HL-60 (cell line): ENCODE measurements at regions not wholly inside any gene's neighbourhood (a gene's known extent, or its start where the extent isn't known, plus 50 kb on each side); places are given as distances from the start of the nearest gene placed in this dataset.

Source experiments
- DNase-seq, 2 experiments: peaks; one replicate each; pipeline ENCODE4 v3.0.0-alpha.2; 2010 to 2020; ENCODE audit warnings: low read depth in 1 of 2, low spot score in 1 of 2
- H3K27ac ChIP-seq: fragments of 250-450 bp; sonication (Bioruptor Pico); replicated peaks from 2 replicates; pipeline ENCODE4 v1.5.1; 2020; ENCODE audit warnings: mild to moderate bottlenecking, moderate library complexity
- H3K27me3 ChIP-seq: fragments of 250-450 bp; sonication (Bioruptor Pico); 2 replicates; pipeline ENCODE4 v1.5.1; 2021; ENCODE audit warnings: mild to moderate bottlenecking, moderate library complexity; ENCODE audit not compliant: insufficient read depth, poor library complexity, severe bottlenecking
- H3K4me3 ChIP-seq: replicated peaks from 2 replicates; pipeline ENCODE4 v1.5.1; 2011; ENCODE audit warnings: mild to moderate bottlenecking, control low read depth, low read length; ENCODE audit not compliant: insufficient read depth
- GABPA ChIP-seq: IDR thresholded peaks from 2 replicates; pipeline ENCODE4 v1.6.1; 2012; ENCODE audit warnings: low read depth
- POLR2AphosphoS5 ChIP-seq: IDR thresholded peaks from 2 replicates; pipeline ENCODE4 v1.6.1; 2012; ENCODE audit warnings: low read depth
- SPI1 ChIP-seq: IDR thresholded peaks from 2 replicates; pipeline ENCODE4 v1.6.1; 2012; ENCODE audit warnings: low read depth, mild to moderate bottlenecking, borderline replicate concordance
- TF ChIP-seq, protein P1 (sequence below): IDR thresholded peaks from one replicate; pipeline ENCODE4 v1.5.1; 2011; ENCODE audit warnings: low read length, control low read depth, inconsistent platforms; ENCODE audit not compliant: insufficient read depth
- TF ChIP-seq, protein P2 (sequence below): IDR thresholded peaks from 2 replicates; pipeline ENCODE4 v1.6.1; 2012; ENCODE audit warnings: low read depth; ENCODE audit not compliant: insufficient replicate concordance

DNA sequence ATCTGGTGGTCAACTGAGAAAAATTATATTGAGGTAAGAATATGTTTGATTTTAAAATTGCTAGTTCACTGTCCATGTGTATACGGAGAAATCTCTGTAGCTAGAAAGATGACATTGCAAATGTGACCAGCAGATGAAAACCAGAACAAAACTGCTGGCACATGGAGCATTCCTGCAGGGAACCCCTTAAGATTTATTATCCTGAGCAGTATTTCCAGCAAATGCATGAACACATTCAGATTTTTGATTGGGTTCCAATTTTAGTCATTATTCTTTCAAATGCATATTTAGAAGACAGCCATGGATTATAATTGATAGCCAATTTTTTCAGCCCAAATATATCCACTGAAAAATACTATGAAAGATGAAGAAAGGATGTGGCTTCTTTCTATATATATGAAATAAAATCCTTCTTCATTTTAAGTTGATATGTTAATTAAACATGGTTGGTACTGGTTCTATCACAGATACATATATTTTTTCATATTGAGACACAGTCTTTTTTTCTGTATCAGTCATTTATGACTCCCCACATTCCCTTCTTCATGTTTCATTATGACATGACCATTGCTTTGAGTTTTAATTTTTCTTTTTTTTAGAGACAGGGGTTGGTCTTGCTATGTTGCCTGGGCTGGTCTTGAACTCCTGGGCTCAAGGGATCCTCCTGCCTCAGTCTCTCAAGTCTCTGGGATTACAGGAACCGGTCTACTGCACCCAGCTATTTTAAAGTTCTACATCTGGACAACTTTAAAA is 376.5 kb downstream of the KLF12 start:
- no peak for DNase-seq
- Histone ChIP-seq H3K27me3 (peaks cover 3% of the 10 kb centered on the region), H3K4me3 (no peak overlapping the region), H3K27ac (no peak overlapping the region)
- TF ChIP-seq, protein P1, sequence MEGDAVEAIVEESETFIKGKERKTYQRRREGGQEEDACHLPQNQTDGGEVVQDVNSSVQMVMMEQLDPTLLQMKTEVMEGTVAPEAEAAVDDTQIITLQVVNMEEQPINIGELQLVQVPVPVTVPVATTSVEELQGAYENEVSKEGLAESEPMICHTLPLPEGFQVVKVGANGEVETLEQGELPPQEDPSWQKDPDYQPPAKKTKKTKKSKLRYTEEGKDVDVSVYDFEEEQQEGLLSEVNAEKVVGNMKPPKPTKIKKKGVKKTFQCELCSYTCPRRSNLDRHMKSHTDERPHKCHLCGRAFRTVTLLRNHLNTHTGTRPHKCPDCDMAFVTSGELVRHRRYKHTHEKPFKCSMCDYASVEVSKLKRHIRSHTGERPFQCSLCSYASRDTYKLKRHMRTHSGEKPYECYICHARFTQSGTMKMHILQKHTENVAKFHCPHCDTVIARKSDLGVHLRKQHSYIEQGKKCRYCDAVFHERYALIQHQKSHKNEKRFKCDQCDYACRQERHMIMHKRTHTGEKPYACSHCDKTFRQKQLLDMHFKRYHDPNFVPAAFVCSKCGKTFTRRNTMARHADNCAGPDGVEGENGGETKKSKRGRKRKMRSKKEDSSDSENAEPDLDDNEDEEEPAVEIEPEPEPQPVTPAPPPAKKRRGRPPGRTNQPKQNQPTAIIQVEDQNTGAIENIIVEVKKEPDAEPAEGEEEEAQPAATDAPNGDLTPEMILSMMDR, result no peak
- TF ChIP-seq, protein P2, sequence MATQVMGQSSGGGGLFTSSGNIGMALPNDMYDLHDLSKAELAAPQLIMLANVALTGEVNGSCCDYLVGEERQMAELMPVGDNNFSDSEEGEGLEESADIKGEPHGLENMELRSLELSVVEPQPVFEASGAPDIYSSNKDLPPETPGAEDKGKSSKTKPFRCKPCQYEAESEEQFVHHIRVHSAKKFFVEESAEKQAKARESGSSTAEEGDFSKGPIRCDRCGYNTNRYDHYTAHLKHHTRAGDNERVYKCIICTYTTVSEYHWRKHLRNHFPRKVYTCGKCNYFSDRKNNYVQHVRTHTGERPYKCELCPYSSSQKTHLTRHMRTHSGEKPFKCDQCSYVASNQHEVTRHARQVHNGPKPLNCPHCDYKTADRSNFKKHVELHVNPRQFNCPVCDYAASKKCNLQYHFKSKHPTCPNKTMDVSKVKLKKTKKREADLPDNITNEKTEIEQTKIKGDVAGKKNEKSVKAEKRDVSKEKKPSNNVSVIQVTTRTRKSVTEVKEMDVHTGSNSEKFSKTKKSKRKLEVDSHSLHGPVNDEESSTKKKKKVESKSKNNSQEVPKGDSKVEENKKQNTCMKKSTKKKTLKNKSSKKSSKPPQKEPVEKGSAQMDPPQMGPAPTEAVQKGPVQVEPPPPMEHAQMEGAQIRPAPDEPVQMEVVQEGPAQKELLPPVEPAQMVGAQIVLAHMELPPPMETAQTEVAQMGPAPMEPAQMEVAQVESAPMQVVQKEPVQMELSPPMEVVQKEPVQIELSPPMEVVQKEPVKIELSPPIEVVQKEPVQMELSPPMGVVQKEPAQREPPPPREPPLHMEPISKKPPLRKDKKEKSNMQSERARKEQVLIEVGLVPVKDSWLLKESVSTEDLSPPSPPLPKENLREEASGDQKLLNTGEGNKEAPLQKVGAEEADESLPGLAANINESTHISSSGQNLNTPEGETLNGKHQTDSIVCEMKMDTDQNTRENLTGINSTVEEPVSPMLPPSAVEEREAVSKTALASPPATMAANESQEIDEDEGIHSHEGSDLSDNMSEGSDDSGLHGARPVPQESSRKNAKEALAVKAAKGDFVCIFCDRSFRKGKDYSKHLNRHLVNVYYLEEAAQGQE, result no peak

DNA sequence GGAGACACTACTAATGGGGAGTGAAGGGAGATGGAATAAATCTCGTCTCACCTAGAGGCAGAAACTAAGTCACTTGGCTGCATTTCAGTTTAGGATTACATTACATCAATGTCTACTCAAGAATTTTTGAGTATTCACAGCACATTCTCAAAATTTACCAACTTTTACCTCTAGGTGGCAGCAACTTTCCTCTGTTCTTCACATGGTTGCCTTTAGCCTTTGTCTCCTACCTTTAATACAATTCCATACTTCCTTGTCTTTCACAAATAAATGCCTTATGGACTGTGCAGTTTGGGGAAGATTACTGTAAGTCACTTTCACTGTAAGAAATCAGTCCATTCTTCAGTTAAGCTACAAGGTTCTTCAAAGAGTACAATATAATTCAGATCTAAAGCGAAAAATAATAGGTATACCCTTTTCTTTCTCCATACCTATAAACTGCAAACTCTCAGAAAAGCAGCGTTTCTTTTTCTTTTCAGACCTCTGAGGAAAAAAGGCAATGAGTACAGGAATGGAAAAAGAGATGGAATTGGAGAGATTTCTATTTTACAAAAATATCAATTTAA is 379.4 kb downstream of the KLF12 start:
- Histone ChIP-seq H3K27ac (no peak overlapping the region), H3K4me3 (no peak overlapping the region), H3K27me3 (peaks cover 3% of the 10 kb centered on the region)
- DNase-seq, result peak in 1 of 2 experiments; percentile 25
- TF ChIP-seq POLR2AphosphoS5 (no peak), SPI1 (no peak), GABPA (no peak)
- TF ChIP-seq, protein P1, result no peak
- TF ChIP-seq, protein P2, result no peak

DNA sequence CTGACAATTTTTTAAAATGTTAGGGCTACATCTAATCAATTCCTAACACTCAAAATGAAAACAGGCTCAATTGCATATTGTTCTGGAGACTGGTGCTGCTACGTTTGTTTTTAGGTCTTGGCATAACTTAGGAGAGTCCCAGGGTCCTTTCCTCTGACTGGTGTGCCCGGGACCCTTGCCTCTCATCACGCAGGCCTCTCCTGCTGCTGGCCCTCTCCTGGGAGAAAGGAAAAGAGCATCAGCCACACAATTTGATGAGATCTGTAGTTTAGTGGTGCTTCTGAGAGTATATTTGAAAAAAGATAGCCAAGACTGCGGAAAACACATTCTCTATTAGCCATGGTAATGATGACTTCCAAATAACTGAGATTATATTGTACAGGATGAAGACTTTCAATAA is 380.0 kb downstream of the KLF12 start:
- no peak overlapping the region for H3K4me3 ChIP-seq
- DNase-seq, result no peak
- H3K27me3 ChIP-seq, result peaks cover 3% of the 10 kb centered on the region
- H3K27ac ChIP-seq, result no peak overlapping the region
- TF ChIP-seq, protein P2, result no peak
- TF ChIP-seq SPI1 (no peak), POLR2AphosphoS5 (no peak), GABPA (no peak)
- TF ChIP-seq, protein P1, result no peak
